A549 (cell line): ENCODE measurements at regions not wholly inside any gene's neighbourhood (a gene's known extent, or its start where the extent isn't known, plus 50 kb on each side); places are given as distances from the start of the nearest gene placed in this dataset.

Experiments used
- ATAC-seq, 2 experiments: fragments of 200-7000 bp in 1 of 2; fragments of >200 bp in 1 of 2; cut with Nextera tagmentation in 1 of 2; cut with Tn5 transposase in 1 of 2; 3 replicates each; pipeline versions ENCODE4 v1.8.0 to v1.9.1; 2018 to 2020; ENCODE audit warnings: mild to moderate bottlenecking in 1 of 2, moderate library complexity in 1 of 2
- CTCF ChIA-PET: fragments of 300-600 bp; sonication (Branson Sonifier 250); formaldehyde crosslinking; extraction: SDS; loops from one replicate; lab custom pipeline; 2021; ENCODE audit warnings: antibody characterized with exemption, inconsistent platforms; lab: Yijun Ruan, JAX
- POLR2A ChIA-PET: fragments of 350-600 bp; formaldehyde crosslinking; extraction: SDS; loops from one replicate; lab custom pipeline; 2021; ENCODE audit warnings: antibody characterized with exemption, inconsistent platforms; lab: Yijun Ruan, JAX
- DNase-seq, 2 experiments: peaks; one replicate each; pipeline versions ENCODE4 v3.0.0 to v3.0.0-alpha.2; 2011 to 2016; ENCODE audit warnings: low read depth in 1 of 2, low spot score in 1 of 2
- FAIRE-seq: peaks from 2 replicates; lab custom pipeline; 2011; peaks lifted over from hg19 to GRCh38; lab: Jason Lieb, UNC
- H3K27ac ChIP-seq, 2 experiments: fragments of >200 bp; sonication (Bioruptor Twin); formaldehyde crosslinking; 3 replicates each; pipeline ENCODE4 v1.5.1; 2016 to 2017
- H3K4me1 ChIP-seq: fragments of >200 bp; sonication (Bioruptor Twin); formaldehyde crosslinking; 3 replicates; pipeline ENCODE4 v1.6.1; 2016
- H3K4me2 ChIP-seq: fragments of >200 bp; sonication (Bioruptor Twin); formaldehyde crosslinking; 3 replicates; pipeline ENCODE4 v1.6.1; 2016
- H3K4me3 ChIP-seq: fragments of >200 bp; sonication (Bioruptor Twin); formaldehyde crosslinking; 3 replicates; pipeline ENCODE4 v1.5.1; 2016
- H3K9me3 ChIP-seq: fragments of >200 bp; sonication (Bioruptor Twin); formaldehyde crosslinking; 3 replicates; pipeline ENCODE4 v1.6.1; 2016
- ATOH8 ChIP-seq: fragments of 250-450 bp; sonication (Bioruptor Pico); IDR thresholded peaks from 2 replicates; pipeline ENCODE4 v1.5.0; 2020; ENCODE audit warnings: low read depth, mild to moderate bottlenecking, moderate library complexity
- CBX2 ChIP-seq: fragments of 200-600 bp; sonication (generic); IDR thresholded peaks from 2 replicates; pipeline ENCODE4 v1.6.1; 2016; ENCODE audit warnings: low read depth, mild to moderate bottlenecking, borderline replicate concordance
- CTCF ChIP-seq: fragments of >200 bp; sonication (Bioruptor Twin); formaldehyde crosslinking; IDR thresholded peaks from 3 replicates; pipeline ENCODE4 v1.5.1; 2016
- E2F6 ChIP-seq: IDR thresholded peaks from 2 replicates; pipeline ENCODE4 v1.6.1; 2012; ENCODE audit warnings: low read depth, borderline replicate concordance
- ESRRA ChIP-seq: fragments of 150-350 bp; IDR thresholded peaks from 2 replicates; pipeline ENCODE4 v1.6.1; 2014; ENCODE audit warnings: mild to moderate bottlenecking, low read length, borderline replicate concordance
- GATA3 ChIP-seq: IDR thresholded peaks from 2 replicates; pipeline ENCODE4 v1.6.1; 2012; ENCODE audit warnings: borderline replicate concordance
- HOXA7 ChIP-seq: fragments of 250-450 bp; sonication (Bioruptor Pico); IDR thresholded peaks from 2 replicates; pipeline ENCODE4 v1.5.0; 2020; ENCODE audit warnings: mild to moderate bottlenecking, moderate library complexity
- HOXB5 ChIP-seq: fragments of 250-450 bp; sonication (Bioruptor Pico); IDR thresholded peaks from 2 replicates; pipeline ENCODE4 v1.5.0; 2020; ENCODE audit warnings: mild to moderate bottlenecking, moderate library complexity
- JUNB ChIP-seq: fragments of >200 bp; sonication (Bioruptor Twin); formaldehyde crosslinking; IDR thresholded peaks from 2 replicates; pipeline ENCODE4 v1.6.1; 2016
- KDM1A ChIP-seq: fragments of 200-600 bp; sonication (generic); IDR thresholded peaks from 2 replicates; pipeline ENCODE4 v1.6.1; 2016; ENCODE audit warnings: low read depth, mild to moderate bottlenecking
- MAFK ChIP-seq: fragments of 450-650 bp; IDR thresholded peaks from 2 replicates; pipeline ENCODE4 v1.6.1; 2014; ENCODE audit not compliant: partially characterized antibody
- MAZ ChIP-seq: fragments of 150-350 bp; IDR thresholded peaks from 2 replicates; pipeline ENCODE4 v1.6.1; 2014; ENCODE audit warnings: antibody characterized with exemption, low read depth, low read length, borderline replicate concordance
- NFE2L2 ChIP-seq: fragments of 150-350 bp; conservative IDR thresholded peaks from 2 replicates; pipeline ENCODE4 v1.6.1; 2014; ENCODE audit warnings: low read length
- POLR2A ChIP-seq: IDR thresholded peaks from 2 replicates; pipeline ENCODE4 v1.6.1; 2012; ENCODE audit warnings: mild to moderate bottlenecking, low read length
- POLR2AphosphoS2 ChIP-seq: conservative IDR thresholded peaks from 2 replicates; pipeline ENCODE4 v1.6.1; 2012; ENCODE audit warnings: low read length, improper control_type of control experiment, inconsistent platforms
- RAD21 ChIP-seq, 2 experiments: fragments of >200 bp in 1 of 2; sonication (Bioruptor Twin) in 1 of 2; formaldehyde crosslinking in 1 of 2; IDR thresholded peaks in 1 of 2; conservative IDR thresholded peaks in 1 of 2; 2 replicates in 1 of 2; 3 replicates in 1 of 2; pipeline ENCODE4 v1.6.1; 2012 to 2018; ENCODE audit warnings: inconsistent platforms in 1 of 2
- RCOR1 ChIP-seq: fragments of 150-350 bp; IDR thresholded peaks from 2 replicates; pipeline ENCODE4 v1.6.1; 2014; ENCODE audit warnings: antibody characterized with exemption, low read length, low read depth
- RFX5 ChIP-seq: fragments of 450-650 bp; IDR thresholded peaks from 2 replicates; pipeline ENCODE4 v1.7.1; 2014; ENCODE audit warnings: antibody characterized with exemption, mild to moderate bottlenecking, moderate library complexity
- SREBF2 ChIP-seq: fragments of 450-650 bp; IDR thresholded peaks from 2 replicates; pipeline ENCODE4 v1.6.1; 2014; ENCODE audit warnings: mild to moderate bottlenecking, moderate library complexity
- ZC3H11A ChIP-seq: fragments of 450-650 bp; IDR thresholded peaks from 2 replicates; pipeline ENCODE4 v1.6.1; 2014; ENCODE audit warnings: antibody characterized with exemption, mild to moderate bottlenecking
- ZFP36 ChIP-seq: fragments of 450-650 bp; IDR thresholded peaks from 2 replicates; pipeline ENCODE4 v1.6.1; 2014; ENCODE audit warnings: borderline replicate concordance; ENCODE audit not compliant: partially characterized antibody
- ZNF302 ChIP-seq: fragments of 250-450 bp; sonication (Bioruptor Pico); IDR thresholded peaks from 2 replicates; pipeline ENCODE4 v1.9.0; 2021; ENCODE audit warnings: inconsistent platforms, mild to moderate bottlenecking, moderate library complexity
- ZSCAN20 ChIP-seq: fragments of 250-450 bp; sonication (Bioruptor Pico); IDR thresholded peaks from 2 replicates; pipeline ENCODE4 v1.8.0; 2022; ENCODE audit warnings: mild to moderate bottlenecking, moderate library complexity
- WGBS: methylation state at CpG from one replicate; pipeline ENCODE4 v1.1.6; 2017; ENCODE audit errors: missing lambda C conversion rate; 5-methylcytosine and 5-hydroxymethylcytosine counted together

DNA sequence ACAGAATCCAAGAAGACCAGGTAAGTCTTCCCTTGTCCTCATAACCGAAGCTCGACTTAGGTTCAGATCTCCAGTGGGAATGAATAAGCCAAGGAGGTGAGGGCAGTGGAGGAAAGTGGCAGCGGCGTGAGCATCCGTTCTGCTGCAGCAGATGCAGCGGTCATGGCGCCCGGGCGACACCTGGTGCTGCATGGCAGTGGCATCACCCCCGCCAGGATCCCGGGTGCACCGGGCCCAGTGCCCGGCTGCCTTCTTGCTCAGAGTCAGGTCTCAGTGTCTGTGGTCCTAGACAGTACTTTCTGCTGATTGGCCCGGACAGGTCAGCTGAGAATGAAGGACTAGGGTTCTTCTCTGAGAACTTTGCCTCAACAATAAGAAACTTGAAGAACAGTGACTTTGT is 83.4 kb upstream of the SORBS2 start:
- Histone ChIP-seq H3K4me3 (no peak overlapping the region), H3K4me1 (no peaks in the 10 kb centered on the region), H3K4me2 (no peak overlapping the region), H3K9me3 (no peaks in the 10 kb centered on the region), H3K27ac (no peak overlapping the region)
- ATAC-seq: no peak
- no peak for FAIRE-seq
- DNase-seq: no peak
- no peak for TF ChIP-seq ATOH8 (CRISPR knock-in tag)
- TF ChIP-seq KDM1A: no peak
- no peak for TF ChIP-seq ZNF302 (CRISPR knock-in tag)
- TF ChIP-seq RFX5: no peak
- no peak for TF ChIP-seq E2F6
- WGBS: 89% methylated on average over 10 of the region's 14 CpGs
- POLR2A ChIA-PET: no interaction called here
- CTCF ChIA-PET: no interaction called here

DNA sequence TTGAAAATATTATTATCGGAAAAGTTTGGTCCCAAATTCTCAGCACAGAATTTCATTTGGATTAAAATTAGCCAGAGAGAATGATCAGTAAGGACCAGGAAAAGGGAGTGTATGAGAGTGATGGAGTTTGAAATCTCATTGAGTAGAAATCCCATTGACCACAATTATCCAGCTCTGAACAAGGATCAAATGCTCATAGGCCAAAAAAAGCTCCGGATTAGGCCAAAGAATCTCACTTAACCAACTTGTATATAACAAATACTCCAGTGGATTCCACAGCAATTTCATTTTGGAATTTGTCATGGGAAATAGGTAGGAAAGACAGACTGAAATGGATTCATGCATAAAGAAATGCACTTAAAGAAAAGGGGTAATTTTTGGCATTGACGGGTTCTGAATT is 83.9 kb upstream of the SORBS2 start:
- no peak for FAIRE-seq
- POLR2A ChIA-PET: no interaction called here
- CTCF ChIA-PET: no interaction called here

GRCh38 chr4:185896817-185897488 is 85.0 kb upstream of the SORBS2 start:
- no peak for FAIRE-seq
- Histone ChIP-seq H3K4me1 (no peaks in the 10 kb centered on the region), H3K9me3 (no peaks in the 10 kb centered on the region), H3K27ac (no peak overlapping the region), H3K4me2 (no peak overlapping the region), H3K4me3 (no peak overlapping the region)
- TF ChIP-seq POLR2AphosphoS2 (no peak), JUNB (no peak)
- WGBS: 91% methylated on average over 11 of the region's 11 CpGs
- ChIA-PET POLR2A (no interaction called here), CTCF (no interaction called here)
- DNase-seq: no peak
- ATAC-seq: no peak

More for the DNA sequence above, 83.9 kb upstream of the SORBS2 start:
- Histone ChIP-seq H3K4me1 (no peaks in the 10 kb centered on the region), H3K4me3 (no peak overlapping the region), H3K27ac (no peak overlapping the region), H3K4me2 (no peak overlapping the region), H3K9me3 (no peaks in the 10 kb centered on the region)
- WGBS: 96% methylated on average over 3 of the region's 3 CpGs
- TF ChIP-seq HOXA7 (CRISPR knock-in tag): no peak
- TF ChIP-seq ZSCAN20: no peak
- no peak for TF ChIP-seq NFE2L2
- TF ChIP-seq ESRRA: no peak
- no peak for TF ChIP-seq E2F6
- ATAC-seq (no peak), DNase-seq (no peak)

DNA sequence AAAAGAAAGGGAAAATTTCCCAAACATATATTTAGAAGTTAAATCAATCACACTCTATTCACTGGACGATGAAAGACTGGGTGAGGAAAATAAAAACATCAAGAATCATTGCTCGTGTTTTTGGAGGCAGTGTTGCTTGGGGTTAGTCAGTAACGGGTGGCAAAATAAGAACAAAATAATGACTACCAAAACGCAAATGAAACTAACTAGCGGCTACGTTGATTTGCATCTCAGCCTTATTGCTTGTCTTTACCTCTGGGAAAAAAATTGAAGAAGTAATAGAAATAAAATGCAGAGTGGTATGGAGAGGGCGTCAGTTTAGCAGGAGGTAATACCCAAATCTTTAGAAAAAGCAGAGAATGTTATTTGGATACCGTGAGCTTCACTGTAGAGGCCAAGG is 86.4 kb upstream of the SORBS2 start:
- POLR2A ChIA-PET: no interaction called here
- no peak overlapping the region for H3K27ac ChIP-seq
- DNase-seq (no peak), ATAC-seq (no peak), FAIRE-seq (no peak)
- no peak overlapping the region for H3K4me2 ChIP-seq
- WGBS: 58% methylated on average over 8 of the region's 8 CpGs
- H3K9me3 ChIP-seq: no peaks in the 10 kb centered on the region
- no peak overlapping the region for H3K4me3 ChIP-seq
- no peak for TF ChIP-seq RCOR1
- no peak for TF ChIP-seq SREBF2
- no peak for TF ChIP-seq HOXB5 (CRISPR knock-in tag)
- CTCF ChIA-PET: interaction anchor here (0.6 kb wide), 1 partner anchor 104 kb away, joined by 3 read pairs; no protein-coding TSS in a partner anchor
- peaks cover 9% of the 10 kb centered on the region for H3K4me1 ChIP-seq

DNA sequence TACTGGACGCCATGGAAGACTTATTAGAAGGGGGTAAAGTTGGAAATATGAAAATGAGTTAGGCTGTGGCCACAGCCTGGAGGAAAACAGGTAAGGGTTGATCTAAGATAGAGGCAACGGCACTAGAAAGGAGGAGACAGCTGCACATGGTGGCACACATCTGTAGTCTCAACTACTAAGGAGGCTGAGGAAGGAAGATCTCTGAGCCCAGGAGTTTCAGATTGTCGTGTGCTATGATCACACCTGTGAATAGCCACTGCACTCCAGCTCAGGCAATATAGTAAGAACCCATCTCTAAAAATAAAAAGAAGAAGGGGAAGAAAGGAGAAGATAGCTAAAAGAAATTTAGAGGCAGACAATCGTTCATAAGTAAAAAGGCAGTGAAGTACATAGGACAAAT is 87.8 kb upstream of the SORBS2 start:
- Histone ChIP-seq H3K4me2 (no peak overlapping the region), H3K9me3 (no peaks in the 10 kb centered on the region), H3K4me3 (no peak overlapping the region), H3K4me1 (peaks cover 9% of the 10 kb centered on the region), H3K27ac (no peak overlapping the region)
- ChIA-PET POLR2A (no interaction called here), CTCF (no interaction called here)
- DNase-seq (no peak), FAIRE-seq (no peak), ATAC-seq (no peak)
- 48% methylated on average over 4 of the region's 4 CpGs for WGBS
- TF ChIP-seq GATA3: no peak
- no peak for TF ChIP-seq CBX2
- no peak for TF ChIP-seq RAD21 (conservative IDR thresholded peaks at IDR 0.05 in 1 of 2, IDR thresholded peaks at IDR 0.05 in 1 of 2)
- no peak for TF ChIP-seq MAZ
- TF ChIP-seq ZC3H11A: no peak
- no peak for TF ChIP-seq POLR2A
- TF ChIP-seq CTCF: no peak
- TF ChIP-seq HOXA7 (CRISPR knock-in tag): no peak
- no peak for TF ChIP-seq ZFP36
- no peak for TF ChIP-seq NFE2L2
- TF ChIP-seq ATOH8 (CRISPR knock-in tag): no peak
- TF ChIP-seq MAFK: no peak
